ENCODE measurements at regions not wholly inside any gene's neighbourhood (a gene's known extent, or its start where the extent isn't known, plus 50 kb on each side); places are given as distances from the start of the nearest gene placed in this dataset.

- TF ChIP-seq POLR2A (IDR thresholded peaks at IDR 0.05): no peak
- TF ChIP-seq, protein P1, sequence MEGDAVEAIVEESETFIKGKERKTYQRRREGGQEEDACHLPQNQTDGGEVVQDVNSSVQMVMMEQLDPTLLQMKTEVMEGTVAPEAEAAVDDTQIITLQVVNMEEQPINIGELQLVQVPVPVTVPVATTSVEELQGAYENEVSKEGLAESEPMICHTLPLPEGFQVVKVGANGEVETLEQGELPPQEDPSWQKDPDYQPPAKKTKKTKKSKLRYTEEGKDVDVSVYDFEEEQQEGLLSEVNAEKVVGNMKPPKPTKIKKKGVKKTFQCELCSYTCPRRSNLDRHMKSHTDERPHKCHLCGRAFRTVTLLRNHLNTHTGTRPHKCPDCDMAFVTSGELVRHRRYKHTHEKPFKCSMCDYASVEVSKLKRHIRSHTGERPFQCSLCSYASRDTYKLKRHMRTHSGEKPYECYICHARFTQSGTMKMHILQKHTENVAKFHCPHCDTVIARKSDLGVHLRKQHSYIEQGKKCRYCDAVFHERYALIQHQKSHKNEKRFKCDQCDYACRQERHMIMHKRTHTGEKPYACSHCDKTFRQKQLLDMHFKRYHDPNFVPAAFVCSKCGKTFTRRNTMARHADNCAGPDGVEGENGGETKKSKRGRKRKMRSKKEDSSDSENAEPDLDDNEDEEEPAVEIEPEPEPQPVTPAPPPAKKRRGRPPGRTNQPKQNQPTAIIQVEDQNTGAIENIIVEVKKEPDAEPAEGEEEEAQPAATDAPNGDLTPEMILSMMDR (IDR thresholded peaks at IDR 0.05): no peak
These were observed 156.1 kb upstream of the CITED2 start for GRCh38 chr6:139530561-139530960.
